GM10266 (cell line): ENCODE measurements at regions not wholly inside any gene's neighbourhood (a gene's known extent, or its start where the extent isn't known, plus 50 kb on each side); places are given as distances from the start of the nearest gene placed in this dataset.

Experiments used
- DNase-seq: peaks from one replicate; pipeline ENCODE4 v3.0.0; 2012; ENCODE audit errors: extremely low spot score
- CTCF ChIP-seq: IDR thresholded peaks from 2 replicates; pipeline ENCODE4 v1.5.1; 2012; ENCODE audit warnings: mild to moderate bottlenecking, low read depth; ENCODE audit not compliant: control insufficient read depth, insufficient read depth; ENCODE audit errors: missing control alignments

GRCh38 chr6:9628819-9629218 is 786.1 kb downstream of the TFAP2A start:
- DNase-seq = no peak
- no peak for TF ChIP-seq CTCF

- DNase-seq = no peak
- TF ChIP-seq CTCF = no peak
Measured at GRCh38 chr6:9627916-9628315, 787.0 kb downstream of the TFAP2A start.

- no peak for TF ChIP-seq CTCF
- no peak for DNase-seq
Measured at GRCh38 chr6:9623985-9624384, 790.9 kb downstream of the TFAP2A start.

GRCh38 chr6:9623228-9623832 is 791.5 kb downstream of the TFAP2A start:
- DNase-seq = no peak
- TF ChIP-seq CTCF = no peak

GRCh38 chr6:9621276-9621675 is 793.6 kb downstream of the TFAP2A start:
- no peak for DNase-seq
- no peak for TF ChIP-seq CTCF

- DNase-seq = no peak
- TF ChIP-seq CTCF = no peak
Measured at GRCh38 chr6:9620687-9621086, 794.2 kb downstream of the TFAP2A start.

- TF ChIP-seq CTCF = no peak
- DNase-seq = no peak
Measured at GRCh38 chr6:9620263-9620662, 794.6 kb downstream of the TFAP2A start.
